SK-N-SH treated with all-trans-retinoic acid at 6 μM for 48 hours (cell line): ENCODE measurements at regions not wholly inside any gene's neighbourhood (a gene's known extent, or its start where the extent isn't known, plus 50 kb on each side); places are given as distances from the start of the nearest gene placed in this dataset.

Experiments used
- ISL1 ChIP-seq: fragments of 250-450 bp; sonication (Bioruptor Pico); IDR thresholded peaks from 2 replicates; pipeline ENCODE4 v2.1.2; 2022; ENCODE audit warnings: mild to moderate bottlenecking, moderate library complexity
- PPARA ChIP-seq: fragments of 250-450 bp; sonication (Bioruptor Pico); IDR thresholded peaks from 2 replicates; pipeline ENCODE4 v1.5.0; 2020; ENCODE audit warnings: mild to moderate bottlenecking, borderline replicate concordance
- ZFP3 ChIP-seq: fragments of 250-450 bp; sonication (Bioruptor Pico); IDR thresholded peaks from 2 replicates; pipeline ENCODE4 v1.5.0; 2020; ENCODE audit warnings: mild to moderate bottlenecking, moderate library complexity

GRCh38 chr6:40274058-40274457 lies 313.1 kb downstream of the LRFN2 start:
- no peak for TF ChIP-seq ZFP3 (CRISPR knock-in tag)
- TF ChIP-seq ISL1 = no peak
- no peak for TF ChIP-seq PPARA (CRISPR knock-in tag)
